H1 (cell line): ENCODE measurements at regions not wholly inside any gene's neighbourhood (a gene's known extent, or its start where the extent isn't known, plus 50 kb on each side); places are given as distances from the start of the nearest gene placed in this dataset.

Source experiments
- CTCF ChIA-PET: fragments of 300-600 bp; sonication (Branson Sonifier 250); formaldehyde crosslinking; loops from one replicate; lab custom pipeline; 2021; ENCODE audit not compliant: partially characterized antibody; lab: Charles Lee
- POLR2A ChIA-PET: fragments of 300-600 bp; sonication (Branson Sonifier 250); formaldehyde crosslinking; loops from one replicate; lab custom pipeline; 2021; ENCODE audit warnings: inconsistent platforms; ENCODE audit not compliant: partially characterized antibody; lab: Charles Lee
- DNase-seq, 2 experiments: peaks; one replicate each; pipeline versions ENCODE4 v3.0.0 to v3.0.0-alpha.2; 2010 to 2022; ENCODE audit warnings: low spot score in 2 of 2, low read depth in 1 of 2, mixed read lengths in 1 of 2
- FAIRE-seq: peaks from 2 replicates; lab custom pipeline; 2011; peaks lifted over from hg19 to GRCh38; lab: Jason Lieb, UNC
- H2AFZ ChIP-seq: 2 replicates; pipeline ENCODE4 v1.8.1; 2012; ENCODE audit warnings: low read length, inconsistent platforms
- H2AK5ac ChIP-seq: 2 replicates; pipeline ENCODE4 v1.6.1; 2013; ENCODE audit warnings: low read depth, low read length
- H2BK120ac ChIP-seq: replicated peaks from 2 replicates; pipeline ENCODE3; 2013; ENCODE audit warnings: low read depth, low read length, inconsistent platforms
- H2BK12ac ChIP-seq: 2 replicates; pipeline ENCODE4 v1.6.1; 2013; ENCODE audit warnings: low read depth, low read length
- H2BK15ac ChIP-seq: 2 replicates; pipeline ENCODE4 v1.6.1; 2013; ENCODE audit warnings: low read length
- H2BK20ac ChIP-seq: 2 replicates; pipeline ENCODE4 v1.6.1; 2013; ENCODE audit warnings: low read length
- H2BK5ac ChIP-seq: 2 replicates; pipeline ENCODE4 v1.6.1; 2013; ENCODE audit warnings: low read depth, low read length
- H3K14ac ChIP-seq: 2 replicates; pipeline ENCODE4 v1.6.1; 2013; ENCODE audit warnings: inconsistent platforms; ENCODE audit not compliant: insufficient read length
- H3K18ac ChIP-seq: 2 replicates; pipeline ENCODE4 v1.6.1; 2013; ENCODE audit warnings: low read length; ENCODE audit errors: extremely low read depth
- H3K23ac ChIP-seq: 2 replicates; pipeline ENCODE4 v1.6.1; 2013; ENCODE audit warnings: inconsistent platforms; ENCODE audit not compliant: insufficient read length
- H3K23me2 ChIP-seq: 2 replicates; pipeline ENCODE4 v1.6.1; 2013; ENCODE audit warnings: low read depth, low read length
- H3K27ac ChIP-seq: 2 replicates; pipeline ENCODE4 v1.6.1; 2011; ENCODE audit warnings: low read depth, low read length, inconsistent platforms
- H3K27me3 ChIP-seq, 4 experiments: replicated peaks in 1 of 4; 1 replicate in 1 of 4; 2 replicates in 3 of 4; pipeline versions ENCODE4 v1.6.1 to v1.8.1; 2011 to 2013; ENCODE audit warnings: low read length in 3 of 4, mild to moderate bottlenecking in 3 of 4, inconsistent platforms in 2 of 4, mixed read lengths in 2 of 4, moderate library complexity in 1 of 4; ENCODE audit not compliant: control insufficient read depth in 3 of 4, insufficient read depth in 3 of 4; ENCODE audit errors: extremely low read depth in 1 of 4
- H3K36me3 ChIP-seq, 4 experiments: 2 replicates each; pipeline versions ENCODE4 v1.6.1 to v1.8.1; 2011 to 2013; ENCODE audit warnings: mild to moderate bottlenecking in 4 of 4, low read length in 3 of 4, moderate library complexity in 2 of 4, control low read depth in 1 of 4, inconsistent platforms in 1 of 4; ENCODE audit not compliant: insufficient read depth in 4 of 4, control insufficient read depth in 2 of 4
- H3K4ac ChIP-seq: replicated peaks from 2 replicates; pipeline ENCODE3; 2013; ENCODE audit warnings: low read length, low read depth, mixed read lengths, inconsistent platforms; ENCODE audit not compliant: insufficient read length
- H3K4me1 ChIP-seq, 4 experiments: replicated peaks in 1 of 4; 1 replicate in 1 of 4; 2 replicates in 3 of 4; pipeline versions ENCODE4 v1.6.1 to v1.8.1; 2011 to 2013; ENCODE audit warnings: low read length in 3 of 4, inconsistent platforms in 2 of 4, mixed read lengths in 1 of 4; ENCODE audit not compliant: insufficient read depth in 4 of 4, control insufficient read depth in 3 of 4
- H3K4me2 ChIP-seq, 2 experiments: 2 replicates each; pipeline versions ENCODE4 v1.6.1 to v1.8.1; 2011 to 2013; ENCODE audit warnings: low read depth in 2 of 2, low read length in 2 of 2, control low read depth in 1 of 2, inconsistent platforms in 1 of 2, mild to moderate bottlenecking in 1 of 2; ENCODE audit not compliant: insufficient read depth in 1 of 2
- H3K4me3 ChIP-seq, 4 experiments: fragments of 200-600, 300-600 bp in 1 of 4; sonication (generic), shearing (Covaris generic), sonication (Bioruptor Twin) in 1 of 4; 2 replicates each; pipeline versions ENCODE4 v1.5.1 to v1.8.1; 2011 to 2016; ENCODE audit warnings: low read length in 4 of 4, low read depth in 3 of 4, control low read depth in 2 of 4, inconsistent platforms in 2 of 4, mild to moderate bottlenecking in 2 of 4, mixed read lengths in 1 of 4, moderate library complexity in 1 of 4; ENCODE audit not compliant: insufficient read depth in 2 of 4; ENCODE audit errors: extremely low read depth in 1 of 4
- H3K56ac ChIP-seq: replicated peaks from 2 replicates; pipeline ENCODE3; 2013; ENCODE audit warnings: low read depth, mild to moderate bottlenecking, mixed read lengths, low read length, inconsistent platforms; ENCODE audit not compliant: insufficient read length
- H3K79me1 ChIP-seq: 2 replicates; pipeline ENCODE4 v1.6.1; 2013; ENCODE audit warnings: low read depth, low read length, control low read depth
- H3K79me2 ChIP-seq, 2 experiments: 2 replicates each; pipeline versions ENCODE4 v1.6.1 to v1.8.1; 2012 to 2013; ENCODE audit warnings: low read length in 2 of 2, mild to moderate bottlenecking in 2 of 2, inconsistent platforms in 1 of 2; ENCODE audit not compliant: insufficient read depth in 2 of 2, control insufficient read depth in 1 of 2
- H3K9ac ChIP-seq, 4 experiments: replicated peaks in 1 of 4; 1 replicate in 1 of 4; 2 replicates in 3 of 4; pipeline versions ENCODE4 v1.6.1 to v1.8.1; 2011 to 2013; ENCODE audit warnings: low read depth in 3 of 4, low read length in 3 of 4, control low read depth in 2 of 4, mild to moderate bottlenecking in 2 of 4, moderate library complexity in 2 of 4, inconsistent platforms in 1 of 4; ENCODE audit errors: extremely low read depth in 1 of 4
- H3K9me3 ChIP-seq, 2 experiments: 2 replicates each; pipeline versions ENCODE4 v1.6.1 to v1.8.1; 2012 to 2013; ENCODE audit warnings: mild to moderate bottlenecking in 2 of 2, moderate library complexity in 2 of 2, control low read depth in 1 of 2, inconsistent platforms in 1 of 2, low read depth in 1 of 2, low read length in 1 of 2, mixed read lengths in 1 of 2; ENCODE audit not compliant: insufficient read depth in 2 of 2
- H4K20me1 ChIP-seq, 2 experiments: replicated peaks in 1 of 2; 2 replicates each; pipeline versions ENCODE3 to v1.8.1; 2011 to 2013; ENCODE audit warnings: inconsistent platforms in 2 of 2, low read length in 2 of 2, mild to moderate bottlenecking in 1 of 2; ENCODE audit not compliant: insufficient read depth in 2 of 2, control insufficient read depth in 1 of 2
- H4K5ac ChIP-seq: 2 replicates; pipeline ENCODE4 v1.6.1; 2013; ENCODE audit warnings: low read length, low read depth, mixed read lengths, inconsistent platforms; ENCODE audit not compliant: insufficient read length
- H4K8ac ChIP-seq: 2 replicates; pipeline ENCODE4 v1.8.0; 2013; ENCODE audit warnings: mild to moderate bottlenecking, moderate library complexity, low read length, inconsistent platforms; ENCODE audit not compliant: insufficient read depth; ENCODE audit errors: extremely low read depth
- H4K91ac ChIP-seq: replicated peaks from 2 replicates; pipeline ENCODE3; 2013; ENCODE audit warnings: low read length, mixed read lengths, inconsistent platforms; ENCODE audit not compliant: insufficient read length
- CHD2 ChIP-seq: IDR thresholded peaks from 2 replicates; pipeline ENCODE4 v1.6.1; 2012; ENCODE audit warnings: low read length, improper control_type of control experiment
- EGR1 ChIP-seq: IDR thresholded peaks from 2 replicates; pipeline ENCODE4 v1.6.1; 2011; ENCODE audit warnings: low read depth, low read length, borderline replicate concordance
- KDM4A ChIP-seq: IDR thresholded peaks from one replicate; pipeline ENCODE4 v1.7.1; 2012; ENCODE audit warnings: low read depth, mild to moderate bottlenecking, moderate library complexity, low read length, inconsistent platforms; ENCODE audit not compliant: severe bottlenecking
- SIN3A ChIP-seq, 2 experiments: IDR thresholded peaks in 1 of 2; conservative IDR thresholded peaks in 1 of 2; 2 replicates each; pipeline ENCODE4 v1.6.1; 2011 to 2012; ENCODE audit warnings: low read length in 2 of 2, improper control_type of control experiment in 1 of 2, low read depth in 1 of 2, mild to moderate bottlenecking in 1 of 2
- SIX5 ChIP-seq: IDR thresholded peaks from 2 replicates; pipeline ENCODE4 v1.6.1; 2011; ENCODE audit warnings: mild to moderate bottlenecking, low read depth, low read length
- TEAD4 ChIP-seq: IDR thresholded peaks from 2 replicates; pipeline ENCODE4 v1.6.1; 2012; ENCODE audit warnings: low read depth, low read length, inconsistent platforms, mixed read lengths
- TF ChIP-seq, protein P1 (sequence below): IDR thresholded peaks from 2 replicates; pipeline ENCODE4 v1.6.1; 2011; ENCODE audit warnings: low read depth, mild to moderate bottlenecking, low read length; ENCODE audit not compliant: insufficient read depth

- Histone ChIP-seq H4K20me1 (no peaks in the 10 kb centered on the region), H2BK15ac (no peak overlapping the region), H4K8ac (no peak overlapping the region), H2BK20ac (no peak overlapping the region), H3K4me3 (no peak overlapping the region), H3K4me2 (no peak overlapping the region), H3K23me2 (no peaks in the 10 kb centered on the region), H4K91ac (no peak overlapping the region), H2AK5ac (no peak overlapping the region), H3K9me3 (no peaks in the 10 kb centered on the region), H3K79me1 (no peaks in the 10 kb centered on the region), H3K23ac (no peak overlapping the region), H3K36me3 (no peaks in the 10 kb centered on the region), H4K5ac (no peak overlapping the region), H2AFZ (no peak overlapping the region), H2BK12ac (no peak overlapping the region), H3K56ac (no peak overlapping the region), H3K18ac (no peak overlapping the region), H3K14ac (no peak overlapping the region), H3K79me2 (no peaks in the 10 kb centered on the region), H3K27me3 (no peaks in the 10 kb centered on the region), H3K4me1 (no peaks in the 10 kb centered on the region), H3K9ac (no peak overlapping the region), H3K4ac (no peak overlapping the region), H2BK120ac (no peak overlapping the region), H3K27ac (no peak overlapping the region), H2BK5ac (no peak overlapping the region)
- no peak for DNase-seq
- no peak for FAIRE-seq
- TF ChIP-seq CHD2 = no peak
- TF ChIP-seq TEAD4 = no peak
- TF ChIP-seq SIN3A (conservative IDR thresholded peaks at IDR 0.05 in 1 of 2, IDR thresholded peaks at IDR 0.05 in 1 of 2; ENCODE audit: low read depth in 1 of 2, low read length in 2 of 2) = no peak
- TF ChIP-seq EGR1 = no peak
- no peak for TF ChIP-seq KDM4A
- TF ChIP-seq, protein P1, sequence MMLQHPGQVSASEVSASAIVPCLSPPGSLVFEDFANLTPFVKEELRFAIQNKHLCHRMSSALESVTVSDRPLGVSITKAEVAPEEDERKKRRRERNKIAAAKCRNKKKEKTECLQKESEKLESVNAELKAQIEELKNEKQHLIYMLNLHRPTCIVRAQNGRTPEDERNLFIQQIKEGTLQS = no peak
- TF ChIP-seq SIX5 = no peak
- ChIA-PET POLR2A (no interaction called here), CTCF (interaction anchor here (0.8 kb wide), 1 partner anchor 73 kb away, joined by 3 read pairs; no protein-coding TSS in a partner anchor)
Measured at GRCh38 chr13:63364159-63364558, 1948.5 kb upstream of the PCDH20 start.
